NOMO-1 treated with DMSO at 0.1 percent for 48 hours (cell line): ENCODE measurements at regions not wholly inside any gene's neighbourhood (a gene's known extent, or its start where the extent isn't known, plus 50 kb on each side); places are given as distances from the start of the nearest gene placed in this dataset.

Source experiments
- DNase-seq: peaks from one replicate; lab custom pipeline; 2025; ENCODE audit not compliant: unreplicated experiment; lab: John Stamatoyannopoulos, UW

GRCh38 chr4:57916479-57916878 lies 806.3 kb upstream of the IGFBP7 start:
- no peak for DNase-seq

GRCh38 chr4:57911203-57911602 lies 801.0 kb upstream of the IGFBP7 start:
- no peak for DNase-seq

GRCh38 chr4:57910151-57910550 lies 800.0 kb upstream of the IGFBP7 start:
- no peak for DNase-seq

GRCh38 chr4:57905965-57906364 lies 795.8 kb upstream of the IGFBP7 start:
- no peak for DNase-seq

- DNase-seq, result no peak
Measured at GRCh38 chr4:57877047-57877458, 766.9 kb upstream of the IGFBP7 start.

- DNase-seq, result no peak
Measured at GRCh38 chr4:57875829-57876392, 765.7 kb upstream of the IGFBP7 start.

- no peak for DNase-seq
Measured at GRCh38 chr4:57866468-57867171, 756.4 kb upstream of the IGFBP7 start.

- DNase-seq, result no peak
Measured at GRCh38 chr4:57865264-57865663, 755.1 kb upstream of the IGFBP7 start.

GRCh38 chr4:57854748-57855147 lies 744.6 kb upstream of the IGFBP7 start:
- DNase-seq, result no peak

- DNase-seq, result no peak
Measured at GRCh38 chr4:57850141-57850540, 740.0 kb upstream of the IGFBP7 start.

GRCh38 chr4:57832083-57832482 lies 721.9 kb upstream of the IGFBP7 start:
- no peak for DNase-seq

GRCh38 chr4:57789666-57790065 lies 679.5 kb upstream of the IGFBP7 start:
- DNase-seq, result no peak

GRCh38 chr4:57777876-57778275 lies 667.7 kb upstream of the IGFBP7 start:
- DNase-seq, result no peak

GRCh38 chr4:57774681-57775080 lies 664.5 kb upstream of the IGFBP7 start:
- DNase-seq, result no peak

- DNase-seq, result no peak
Measured at GRCh38 chr4:57774171-57774570, 664.0 kb upstream of the IGFBP7 start.

- DNase-seq, result no peak
Measured at GRCh38 chr4:57766341-57766740, 656.2 kb upstream of the IGFBP7 start.

GRCh38 chr4:57764856-57765255 lies 654.7 kb upstream of the IGFBP7 start:
- DNase-seq, result peak; percentile 12

- DNase-seq, result no peak
Measured at GRCh38 chr4:57763070-57763469, 652.9 kb upstream of the IGFBP7 start.

GRCh38 chr4:57740625-57741190 lies 630.5 kb upstream of the IGFBP7 start:
- no peak for DNase-seq

- DNase-seq, result no peak
Measured at GRCh38 chr4:57736781-57737180, 626.6 kb upstream of the IGFBP7 start.

- DNase-seq, result no peak
Measured at GRCh38 chr4:57734104-57734670, 624.0 kb upstream of the IGFBP7 start.
